ENCODE measurements at regions not wholly inside any gene's neighbourhood (a gene's known extent, or its start where the extent isn't known, plus 50 kb on each side); places are given as distances from the start of the nearest gene placed in this dataset.
"Not testable (repeated sequence)": the region's sequence is repeated elsewhere in the genome, so short reads cannot be mapped to it uniquely, and the experiment has no call there.

DNA sequence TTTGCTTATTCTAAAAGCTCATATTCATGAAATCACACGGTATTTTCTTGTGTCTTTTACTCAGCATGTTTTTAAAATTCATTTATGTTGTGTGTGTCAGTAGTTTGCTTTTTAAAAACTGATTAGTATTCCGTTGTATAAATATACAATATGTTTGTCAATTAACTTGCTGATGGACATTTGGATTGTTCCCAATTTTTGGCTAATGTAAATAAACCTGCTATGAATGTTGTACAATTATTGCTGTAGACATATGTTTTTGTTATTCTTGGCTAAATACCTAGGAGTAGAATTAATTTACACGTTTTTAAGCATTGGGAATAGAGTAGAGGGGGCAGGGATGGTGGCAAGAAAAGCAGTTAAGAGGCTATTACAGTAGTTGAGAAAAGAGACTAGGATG, 199.5 kb upstream of the CCL2 start:
- Mint-ChIP-seq H3K4me1 (ENCODE audit: low read depth) (no peaks in the 10 kb centered on the region), H3K36me3 (ENCODE audit: insufficient read depth in 2 of 2) (no peaks in the 10 kb centered on the region), H3K9me3 (peaks cover 1 to 3% of the 10 kb centered on the region in 2 donors), H3K27me3 (ENCODE audit: low read depth) (peaks cover 31% of the 10 kb centered on the region), H3K27ac (no peak overlapping the region), H3K4me3 (no peak overlapping the region)
- DNase-seq (no peak), ATAC-seq (replicated peaks in 1 of 2) (no peak)

- DNase-seq (no peak), ATAC-seq (replicated peaks in 1 of 2) (no peak)
- Mint-ChIP-seq H3K9me3 (peaks cover 1 to 3% of the 10 kb centered on the region in 2 donors), H3K4me3 (no peak overlapping the region), H3K4me1 (ENCODE audit: low read depth) (no peaks in the 10 kb centered on the region), H3K27ac (no peak overlapping the region), H3K36me3 (ENCODE audit: insufficient read depth in 2 of 2) (no peaks in the 10 kb centered on the region), H3K27me3 (ENCODE audit: low read depth) (peaks cover 18% of the 10 kb centered on the region)
Measured at GRCh38 chr17:34059423-34060220, 195.5 kb upstream of the CCL2 start.

DNA sequence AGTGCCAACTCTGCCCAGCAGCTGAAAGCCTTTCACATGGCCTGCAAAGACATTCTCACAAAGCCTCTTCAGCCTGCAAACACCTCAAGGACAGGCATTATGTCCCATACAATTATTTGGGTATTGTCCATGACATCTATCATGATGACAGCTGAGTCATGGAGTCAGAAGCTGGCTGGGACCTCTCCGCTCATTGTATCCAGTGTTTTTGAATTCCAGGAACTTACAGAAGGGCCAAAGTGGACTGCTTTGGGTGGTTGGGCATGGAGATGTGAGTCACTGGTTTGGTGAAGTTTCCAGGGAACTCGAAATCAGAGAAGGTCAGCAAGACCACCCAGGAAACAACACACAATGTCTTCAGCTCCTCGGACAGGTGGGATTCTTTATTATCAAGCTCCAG, 188.6 kb upstream of the CCL2 start:
- Mint-ChIP-seq H3K36me3 (ENCODE audit: insufficient read depth in 2 of 2) (no peaks in the 10 kb centered on the region), H3K4me3 (no peak overlapping the region), H3K27ac (no peak overlapping the region), H3K9me3 (peaks cover 2 to 4% of the 10 kb centered on the region in 2 donors), H3K4me1 (ENCODE audit: low read depth) (no peaks in the 10 kb centered on the region), H3K27me3 (ENCODE audit: low read depth) (peaks cover 14% of the 10 kb centered on the region)
- no peak for ATAC-seq (replicated peaks in 1 of 2)
- DNase-seq, result no peak

DNA sequence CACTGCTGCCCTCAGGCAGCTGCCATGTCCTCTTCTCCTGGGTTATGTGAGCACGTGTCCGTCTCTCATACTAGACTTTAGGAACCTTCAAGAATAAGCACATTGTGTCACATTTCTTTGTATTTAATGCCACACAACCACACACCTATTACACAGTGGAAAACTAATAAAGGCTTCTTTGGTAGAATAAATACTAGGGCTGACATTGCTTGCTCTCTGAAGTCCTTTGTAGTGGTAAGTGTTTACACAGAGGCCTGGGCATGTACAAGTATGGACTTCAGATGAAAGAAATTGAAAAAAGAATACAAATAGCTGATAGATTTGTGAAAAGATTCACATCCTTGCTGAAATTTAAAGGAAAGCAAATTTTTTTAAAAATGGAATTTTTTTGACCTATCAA, 188.1 kb upstream of the CCL2 start:
- Mint-ChIP-seq H3K27me3 (ENCODE audit: low read depth) (peaks cover 14% of the 10 kb centered on the region), H3K36me3 (ENCODE audit: insufficient read depth in 2 of 2) (no peaks in the 10 kb centered on the region), H3K4me1 (ENCODE audit: low read depth) (no peaks in the 10 kb centered on the region), H3K9me3 (peaks cover 2 to 4% of the 10 kb centered on the region in 2 donors), H3K4me3 (no peak overlapping the region), H3K27ac (no peak overlapping the region)
- ATAC-seq (replicated peaks in 1 of 2) (no peak), DNase-seq (no peak)

GRCh38 chr17:34068571-34068970, 186.5 kb upstream of the CCL2 start:
- Mint-ChIP-seq H3K4me1 (ENCODE audit: low read depth) (no peaks in the 10 kb centered on the region), H3K27me3 (ENCODE audit: low read depth) (peaks cover 14% of the 10 kb centered on the region), H3K4me3 (no peak overlapping the region), H3K27ac (no peak overlapping the region), H3K9me3 (peaks cover 2 to 4% of the 10 kb centered on the region in 2 donors), H3K36me3 (ENCODE audit: insufficient read depth in 2 of 2) (no peaks in the 10 kb centered on the region)
- DNase-seq, result no peak
- ATAC-seq (replicated peaks in 1 of 2), result no peak

DNA sequence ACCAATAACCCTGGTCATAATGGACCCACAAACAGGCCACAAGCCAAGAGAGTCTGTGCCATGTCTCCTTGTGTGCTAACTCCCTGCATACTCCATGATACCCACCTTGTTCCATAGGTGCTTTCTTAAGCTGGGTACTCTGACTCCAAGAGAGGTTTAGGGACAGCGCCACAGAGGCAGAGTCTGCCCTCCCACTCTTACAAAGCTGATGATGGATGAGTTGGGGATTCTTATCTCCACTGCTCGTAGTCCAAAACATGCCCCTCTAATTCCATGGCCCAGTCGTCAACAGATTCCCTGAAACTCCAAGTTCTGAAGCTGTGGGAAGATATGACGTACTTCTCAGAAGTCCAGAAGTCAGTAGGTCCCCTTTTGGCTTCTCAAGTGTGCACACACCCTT, 184.4 kb upstream of the CCL2 start:
- peaks cover 0 to 4% of the 10 kb centered on the region in 2 donors for H3K9me3 Mint-ChIP-seq
- DNase-seq (no peak), ATAC-seq (replicated peaks in 1 of 2) (no peak)
- H3K36me3 Mint-ChIP-seq (ENCODE audit: insufficient read depth in 2 of 2), result no peaks in the 10 kb centered on the region
- no peak overlapping the region for H3K4me3 Mint-ChIP-seq
- H3K27ac Mint-ChIP-seq, result no peak overlapping the region
- H3K4me1 Mint-ChIP-seq (ENCODE audit: low read depth), result no peaks in the 10 kb centered on the region
- H3K27me3 Mint-ChIP-seq (ENCODE audit: low read depth), result peaks cover 14% of the 10 kb centered on the region

DNA sequence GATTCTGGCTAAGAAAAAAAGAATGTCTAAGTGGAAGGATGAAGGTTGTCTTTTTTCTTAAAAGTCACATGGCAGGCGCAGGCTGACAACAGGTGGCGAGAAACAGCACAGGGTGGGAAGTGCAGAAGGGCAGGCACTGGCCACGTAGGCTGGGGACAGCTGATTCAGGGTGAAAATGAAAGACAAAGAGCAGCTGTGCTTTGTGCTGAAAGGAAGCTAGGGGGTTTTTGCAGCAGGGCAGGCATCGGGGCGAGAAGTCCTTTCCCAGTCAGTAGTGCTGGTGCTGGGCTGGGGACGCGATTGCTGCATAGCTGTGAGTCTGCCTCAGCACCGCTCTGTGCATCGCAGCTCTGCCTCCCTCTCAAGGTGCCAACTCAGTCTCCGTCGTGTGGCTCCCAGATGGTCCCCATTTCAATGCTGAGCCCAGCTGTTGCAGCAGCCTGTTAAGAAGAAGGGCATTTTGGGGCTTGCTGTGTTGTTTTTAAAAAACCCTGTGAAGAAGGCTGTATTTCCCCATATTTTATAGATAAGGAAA, 183.1 kb upstream of the CCL2 start:
- Mint-ChIP-seq H3K4me3 (no peak overlapping the region), H3K27me3 (ENCODE audit: low read depth) (peaks cover 14% of the 10 kb centered on the region), H3K27ac (no peak overlapping the region), H3K4me1 (ENCODE audit: low read depth) (no peaks in the 10 kb centered on the region), H3K36me3 (ENCODE audit: insufficient read depth in 2 of 2) (no peaks in the 10 kb centered on the region), H3K9me3 (peaks cover 0 to 4% of the 10 kb centered on the region in 2 donors)
- no peak for DNase-seq
- no peak for ATAC-seq (replicated peaks in 1 of 2)

DNA sequence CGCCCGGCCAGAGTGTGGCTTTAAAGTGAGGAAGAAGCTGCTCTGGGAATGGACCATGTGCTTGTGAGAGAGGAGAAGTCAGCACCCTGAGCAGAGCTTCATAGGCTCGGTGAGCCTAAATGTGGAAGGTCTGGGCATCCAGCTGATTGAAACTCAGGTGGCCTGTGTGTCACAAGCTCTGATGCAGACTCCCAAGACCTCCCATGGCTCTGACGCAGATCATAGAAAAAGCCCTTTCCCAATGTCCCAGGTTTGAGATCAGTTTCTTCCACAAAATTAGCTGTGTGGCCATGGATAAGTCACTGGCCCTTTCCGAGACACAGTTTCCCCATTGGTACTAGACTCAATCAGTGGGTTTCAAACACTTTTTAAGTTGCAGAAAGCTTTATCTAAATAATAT, 180.0 kb upstream of the CCL2 start:
- no peak for ATAC-seq (replicated peaks in 1 of 2)
- H3K36me3 Mint-ChIP-seq (ENCODE audit: insufficient read depth in 2 of 2), result no peaks in the 10 kb centered on the region

DNA sequence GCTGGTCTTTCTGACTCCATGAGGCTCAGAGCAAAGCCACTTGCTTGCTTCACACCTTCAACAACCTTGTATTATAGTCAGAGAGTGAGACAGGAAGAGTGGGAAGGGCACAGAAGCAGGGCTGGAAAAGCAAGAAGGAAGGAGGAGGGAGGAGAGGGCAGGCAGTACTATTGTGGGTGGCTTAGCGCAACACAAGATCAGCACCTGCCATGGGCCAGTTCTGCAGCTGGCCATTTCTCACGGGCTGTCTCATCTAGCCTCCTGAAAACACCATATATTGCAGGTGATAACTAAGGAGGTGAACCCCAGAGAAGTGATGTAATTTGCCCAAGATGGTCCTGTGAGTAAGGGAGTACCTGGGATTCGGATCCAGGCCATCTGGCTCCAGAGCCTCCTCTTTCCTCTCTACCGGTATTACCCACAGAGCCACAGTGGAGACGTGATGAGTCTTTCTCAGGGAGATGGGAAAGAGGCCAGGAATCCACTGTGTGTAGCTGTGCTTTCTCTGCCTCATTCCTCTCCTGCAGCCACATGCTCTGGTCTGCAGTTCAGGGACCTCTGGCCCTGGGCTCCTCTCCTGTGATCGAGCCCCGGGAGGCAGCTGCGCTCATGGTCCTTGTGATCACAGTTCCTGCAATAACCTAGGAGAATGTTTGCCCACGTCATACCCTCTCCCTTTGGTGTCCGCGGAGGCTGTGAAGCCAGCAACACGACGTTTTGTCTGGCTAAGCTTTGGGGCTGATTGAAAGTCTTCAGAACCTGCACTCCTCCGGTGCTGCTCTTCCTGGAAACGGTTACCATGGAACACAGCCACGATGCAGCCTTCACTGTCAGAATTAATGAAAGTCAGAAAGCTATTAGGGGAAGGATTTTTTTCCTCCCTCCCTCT, 178.1 kb upstream of the CCL2 start:
- Mint-ChIP-seq H3K9me3 (no peaks in the 10 kb centered on the region), H3K27ac (no peak overlapping the region), H3K36me3 (ENCODE audit: insufficient read depth in 2 of 2) (no peaks in the 10 kb centered on the region), H3K27me3 (ENCODE audit: low read depth) (peaks cover 7% of the 10 kb centered on the region), H3K4me1 (ENCODE audit: low read depth) (no peaks in the 10 kb centered on the region), H3K4me3 (no peak overlapping the region)
- ATAC-seq (replicated peaks in 1 of 2), result no peak
- no peak for DNase-seq

More for the DNA sequence above, 180.0 kb upstream of the CCL2 start:
- no peak for DNase-seq
- H3K27me3 Mint-ChIP-seq (ENCODE audit: low read depth), result peaks cover 16% of the 10 kb centered on the region
- H3K9me3 Mint-ChIP-seq, result peaks cover 0 to 3% of the 10 kb centered on the region in 2 donors
- H3K27ac Mint-ChIP-seq, result no peak overlapping the region
- no peaks in the 10 kb centered on the region for H3K4me1 Mint-ChIP-seq (ENCODE audit: low read depth)
- H3K4me3 Mint-ChIP-seq, result no peak overlapping the region

DNA sequence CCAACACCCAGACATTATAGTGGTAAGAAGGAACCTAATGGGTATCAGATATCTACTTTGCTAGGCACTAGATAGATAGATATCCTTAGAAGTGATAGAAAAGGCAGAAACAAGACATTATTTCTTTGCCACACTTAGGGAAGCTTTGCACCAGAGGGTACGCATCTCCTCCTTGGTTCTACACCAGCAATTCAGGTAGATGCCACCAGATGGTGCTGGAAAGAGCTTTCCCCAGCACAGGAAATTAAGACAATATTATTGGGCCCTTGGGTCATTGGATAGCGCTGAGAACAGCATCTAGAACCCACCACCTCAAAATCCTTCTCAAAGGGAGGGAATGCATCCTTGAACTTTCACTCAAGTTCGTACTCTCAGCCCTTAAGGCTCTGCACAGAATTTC, 173.8 kb upstream of the CCL2 start:
- H3K27ac Mint-ChIP-seq, result no peak overlapping the region
- no peaks in the 10 kb centered on the region for H3K36me3 Mint-ChIP-seq (ENCODE audit: insufficient read depth in 2 of 2)
- DNase-seq, result no peak
- H3K27me3 Mint-ChIP-seq (ENCODE audit: low read depth), result peaks cover 7% of the 10 kb centered on the region
- ATAC-seq (replicated peaks in 1 of 2), result no peak
- no peaks in the 10 kb centered on the region for H3K9me3 Mint-ChIP-seq
- H3K4me1 Mint-ChIP-seq (ENCODE audit: low read depth), result no peaks in the 10 kb centered on the region
- no peak overlapping the region for H3K4me3 Mint-ChIP-seq

- Mint-ChIP-seq H3K27ac (no peak overlapping the region), H3K36me3 (ENCODE audit: insufficient read depth in 2 of 2) (no peaks in the 10 kb centered on the region), H3K4me1 (ENCODE audit: low read depth) (no peaks in the 10 kb centered on the region), H3K9me3 (no peaks in the 10 kb centered on the region), H3K4me3 (no peak overlapping the region), H3K27me3 (ENCODE audit: low read depth) (peaks cover 7% of the 10 kb centered on the region)
- DNase-seq (no peak), ATAC-seq (replicated peaks in 1 of 2) (no peak)
Measured at GRCh38 chr17:34082404-34082803, 172.7 kb upstream of the CCL2 start.

GRCh38 chr17:34089042-34089441, 166.0 kb upstream of the CCL2 start:
- not testable (repeated sequence) for DNase-seq; ATAC-seq (replicated peaks in 1 of 2); H3K9me3 Mint-ChIP-seq; H3K4me1 Mint-ChIP-seq (ENCODE audit: low read depth); H3K4me3 Mint-ChIP-seq; H3K36me3 Mint-ChIP-seq (ENCODE audit: insufficient read depth in 2 of 2); H3K27ac Mint-ChIP-seq
- peaks cover 15% of the 10 kb centered on the region for H3K27me3 Mint-ChIP-seq (ENCODE audit: low read depth)

GRCh38 chr17:34090593-34090992, 164.5 kb upstream of the CCL2 start:
- Mint-ChIP-seq H3K27me3 (ENCODE audit: low read depth) (peaks cover 15% of the 10 kb centered on the region), H3K36me3 (ENCODE audit: insufficient read depth in 2 of 2) (no peaks in the 10 kb centered on the region), H3K4me3 (no peak overlapping the region), H3K4me1 (ENCODE audit: low read depth) (no peaks in the 10 kb centered on the region), H3K9me3 (peaks cover 0 to 2% of the 10 kb centered on the region in 2 donors), H3K27ac (no peak overlapping the region)
- ATAC-seq (replicated peaks in 1 of 2) (no peak), DNase-seq (no peak)

Data from activated T-cell treated with anti-CD3 and anti-CD28 coated beads, Interleukin-2, amount 50 U/mL, for 72 hours (primary cell).